ENCODE measurements at regions not wholly inside any gene's neighbourhood (a gene's known extent, or its start where the extent isn't known, plus 50 kb on each side); places are given as distances from the start of the nearest gene placed in this dataset.

GRCh38 chr15:29420188-29420587, 150.6 kb upstream of the NSMCE3 start:
- TF ChIP-seq ZFX (IDR thresholded peaks at IDR 0.05): no peak
- TF ChIP-seq, protein P1, sequence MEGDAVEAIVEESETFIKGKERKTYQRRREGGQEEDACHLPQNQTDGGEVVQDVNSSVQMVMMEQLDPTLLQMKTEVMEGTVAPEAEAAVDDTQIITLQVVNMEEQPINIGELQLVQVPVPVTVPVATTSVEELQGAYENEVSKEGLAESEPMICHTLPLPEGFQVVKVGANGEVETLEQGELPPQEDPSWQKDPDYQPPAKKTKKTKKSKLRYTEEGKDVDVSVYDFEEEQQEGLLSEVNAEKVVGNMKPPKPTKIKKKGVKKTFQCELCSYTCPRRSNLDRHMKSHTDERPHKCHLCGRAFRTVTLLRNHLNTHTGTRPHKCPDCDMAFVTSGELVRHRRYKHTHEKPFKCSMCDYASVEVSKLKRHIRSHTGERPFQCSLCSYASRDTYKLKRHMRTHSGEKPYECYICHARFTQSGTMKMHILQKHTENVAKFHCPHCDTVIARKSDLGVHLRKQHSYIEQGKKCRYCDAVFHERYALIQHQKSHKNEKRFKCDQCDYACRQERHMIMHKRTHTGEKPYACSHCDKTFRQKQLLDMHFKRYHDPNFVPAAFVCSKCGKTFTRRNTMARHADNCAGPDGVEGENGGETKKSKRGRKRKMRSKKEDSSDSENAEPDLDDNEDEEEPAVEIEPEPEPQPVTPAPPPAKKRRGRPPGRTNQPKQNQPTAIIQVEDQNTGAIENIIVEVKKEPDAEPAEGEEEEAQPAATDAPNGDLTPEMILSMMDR (conservative IDR thresholded peaks at IDR 0.05): no peak

GRCh38 chr15:29418931-29419330, 149.3 kb upstream of the NSMCE3 start:
- no peak for TF ChIP-seq ZFX (IDR thresholded peaks at IDR 0.05)
- TF ChIP-seq, protein P1 (conservative IDR thresholded peaks at IDR 0.05): no peak
- H3K27ac ChIP-seq: no peak overlapping the region

More at GRCh38 chr15:29420188-29420587, 150.6 kb upstream of the NSMCE3 start:
- H3K27ac ChIP-seq: no peak overlapping the region

DNA sequence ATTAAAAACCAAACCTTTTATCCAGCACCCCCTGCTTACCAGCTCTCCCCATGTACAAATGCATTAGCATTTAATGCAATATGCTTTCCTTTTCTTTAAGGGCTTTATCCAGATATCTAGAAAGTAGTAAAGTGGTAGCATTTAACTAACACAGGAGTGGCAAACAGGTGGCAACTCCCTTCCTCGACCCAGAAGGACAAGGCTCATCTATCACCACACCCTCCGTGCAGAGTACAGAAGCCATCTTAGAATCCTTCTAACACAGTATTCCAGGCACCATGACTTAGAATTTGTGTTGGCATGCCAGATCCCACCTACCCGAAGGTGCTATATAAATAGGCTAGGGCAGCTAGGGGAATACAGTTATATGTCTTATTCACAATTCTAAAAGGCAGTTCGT, 148.6 kb upstream of the NSMCE3 start:
- TF ChIP-seq, protein P1 (conservative IDR thresholded peaks at IDR 0.05): no peak
- H3K27ac ChIP-seq: no peak overlapping the region

DNA sequence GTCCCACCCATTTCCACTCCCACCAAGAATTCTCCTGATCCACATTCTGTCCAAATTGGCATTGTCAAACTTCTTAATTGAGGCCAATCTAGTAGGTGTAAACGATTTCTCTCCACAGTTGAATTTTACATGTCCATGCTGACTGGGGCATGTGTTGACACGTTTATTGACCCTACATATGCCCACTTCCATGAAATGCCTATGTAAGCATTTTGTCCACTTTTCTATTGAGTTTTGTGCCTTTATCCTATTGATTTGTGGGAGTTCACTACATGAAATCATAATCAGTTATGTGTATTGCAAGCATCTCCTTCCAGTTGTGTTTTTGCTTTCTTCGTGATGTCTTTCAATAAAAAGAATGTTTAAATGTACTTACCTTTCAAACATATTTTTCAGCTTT, 141.7 kb upstream of the NSMCE3 start:
- no peak overlapping the region for H3K27ac ChIP-seq
- TF ChIP-seq, protein P1 (conservative IDR thresholded peaks at IDR 0.05): no peak
- TF ChIP-seq ZFX (IDR thresholded peaks at IDR 0.05): no peak

DNA sequence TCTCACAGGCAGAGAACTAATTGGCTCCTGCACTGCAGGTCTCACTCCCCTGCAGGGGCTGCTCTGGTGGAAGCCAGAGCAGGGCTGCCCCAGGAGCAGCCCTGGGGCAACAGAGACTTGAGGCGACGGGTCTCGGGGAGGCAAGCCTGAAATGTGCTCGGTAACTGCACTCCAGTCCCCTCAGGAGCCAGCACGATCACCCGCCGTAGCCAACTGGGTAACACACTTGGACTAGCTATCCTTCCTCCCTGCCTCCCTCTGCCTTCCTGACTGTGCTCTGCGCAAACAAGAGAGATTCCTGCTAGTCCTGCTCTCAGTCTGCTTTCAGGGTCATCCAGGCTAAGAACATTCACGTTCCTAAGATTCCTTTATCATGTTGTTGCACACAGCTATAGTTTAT, 140.7 kb upstream of the NSMCE3 start:
- no peak for TF ChIP-seq ZFX (IDR thresholded peaks at IDR 0.05)
- TF ChIP-seq, protein P1 (conservative IDR thresholded peaks at IDR 0.05): no peak

GRCh38 chr15:29409890-29410289, 140.3 kb upstream of the NSMCE3 start:
- no peak overlapping the region for H3K27ac ChIP-seq
- TF ChIP-seq, protein P1 (conservative IDR thresholded peaks at IDR 0.05): no peak
- no peak for TF ChIP-seq ZFX (IDR thresholded peaks at IDR 0.05)

More for the DNA sequence above, 140.7 kb upstream of the NSMCE3 start:
- no peak overlapping the region for H3K27ac ChIP-seq

DNA sequence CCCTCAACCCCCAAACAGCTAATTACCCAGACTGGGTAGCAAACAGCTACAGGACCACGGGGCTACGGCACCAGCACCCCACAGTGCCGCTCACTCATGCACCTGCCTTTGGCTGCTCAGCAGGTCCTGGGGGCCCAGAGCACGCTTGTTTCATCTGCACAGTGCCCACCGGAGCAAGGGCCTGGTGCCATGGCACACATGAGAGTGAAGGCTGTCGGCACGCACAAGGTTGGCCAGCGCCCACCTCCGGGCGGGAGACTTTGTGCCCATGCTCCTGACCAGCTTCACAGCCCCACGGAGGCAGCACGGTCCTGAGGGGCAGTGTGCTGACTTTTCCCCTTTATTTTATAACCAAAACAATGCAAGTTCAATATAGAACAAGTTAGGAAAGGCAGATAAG, 135.9 kb upstream of the NSMCE3 start:
- TF ChIP-seq, protein P1 (conservative IDR thresholded peaks at IDR 0.05): no peak
- TF ChIP-seq ZFX (IDR thresholded peaks at IDR 0.05): no peak
- no peak overlapping the region for H3K27ac ChIP-seq

Measured in C4-2B (cell line).